NB4 (cell line): ENCODE measurements at regions not wholly inside any gene's neighbourhood (a gene's known extent, or its start where the extent isn't known, plus 50 kb on each side); places are given as distances from the start of the nearest gene placed in this dataset.

Experiments used
- DNase-seq: peaks from one replicate; pipeline ENCODE4 v3.0.0; 2010; ENCODE audit warnings: low read depth
- H3K4me3 ChIP-seq: one replicate; pipeline ENCODE4 v1.5.1; 2011; ENCODE audit warnings: mild to moderate bottlenecking, low read depth, low read length, moderate library complexity
- CTCF ChIP-seq: IDR thresholded peaks from one replicate; pipeline ENCODE4 v1.5.1; 2012; ENCODE audit warnings: low read depth, low read length
- MAX ChIP-seq: IDR thresholded peaks from 2 replicates; pipeline ENCODE4 v1.6.1; 2011; ENCODE audit warnings: low read depth, low read length
- MYC ChIP-seq: IDR thresholded peaks from 2 replicates; pipeline ENCODE4 v1.6.1; 2011; ENCODE audit warnings: low read depth, low read length
- POLR2A ChIP-seq: IDR thresholded peaks from 2 replicates; pipeline ENCODE4 v1.6.1; 2011; ENCODE audit warnings: mild to moderate bottlenecking; ENCODE audit not compliant: insufficient read length; ENCODE audit errors: extremely low read depth

GRCh38 chr2:157182834-157183396 lies 74.6 kb upstream of the GALNT5 start:
- DNase-seq: peak; percentile 18
- TF ChIP-seq POLR2A (no peak), MAX (no peak), MYC (no peak), CTCF (no peak)
- no peak overlapping the region for H3K4me3 ChIP-seq

DNA sequence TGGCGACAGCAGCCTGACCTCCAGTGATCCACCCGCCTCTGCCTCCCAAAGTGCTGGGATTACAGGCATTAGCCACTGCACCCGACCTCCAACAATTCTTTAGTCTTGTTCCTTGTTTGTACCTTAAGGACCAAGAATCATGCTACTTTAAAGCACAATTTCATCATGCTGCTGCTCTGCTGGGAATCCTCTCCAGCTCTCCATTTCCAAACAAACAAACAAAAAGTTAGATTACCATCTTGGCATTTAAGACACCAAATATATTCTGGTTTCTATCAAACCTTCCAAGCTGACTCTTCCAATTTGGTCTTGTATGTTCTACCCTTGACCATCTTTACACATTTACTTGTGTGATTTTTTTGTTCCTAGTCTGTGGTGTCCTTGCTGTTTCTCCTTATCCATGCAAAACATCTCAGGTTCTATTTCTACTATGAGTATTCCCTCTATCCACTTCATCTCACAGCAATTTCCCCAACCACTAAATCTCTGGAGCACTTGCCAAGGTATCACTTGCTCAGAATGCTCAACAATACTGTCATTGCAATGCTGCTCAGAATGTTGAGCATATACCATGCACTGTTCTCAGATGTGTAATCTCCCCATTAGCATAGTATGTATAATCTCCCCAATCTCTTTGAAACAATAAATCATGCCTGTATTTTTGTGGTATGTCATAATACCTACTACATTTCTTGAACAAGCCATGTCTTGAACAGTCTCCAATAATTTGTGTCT lies 73.2 kb upstream of the GALNT5 start:
- H3K4me3 ChIP-seq: no peak overlapping the region
- no peak for TF ChIP-seq MYC
- no peak for TF ChIP-seq MAX
- no peak for TF ChIP-seq POLR2A
- no peak for TF ChIP-seq CTCF
- no peak for DNase-seq

DNA sequence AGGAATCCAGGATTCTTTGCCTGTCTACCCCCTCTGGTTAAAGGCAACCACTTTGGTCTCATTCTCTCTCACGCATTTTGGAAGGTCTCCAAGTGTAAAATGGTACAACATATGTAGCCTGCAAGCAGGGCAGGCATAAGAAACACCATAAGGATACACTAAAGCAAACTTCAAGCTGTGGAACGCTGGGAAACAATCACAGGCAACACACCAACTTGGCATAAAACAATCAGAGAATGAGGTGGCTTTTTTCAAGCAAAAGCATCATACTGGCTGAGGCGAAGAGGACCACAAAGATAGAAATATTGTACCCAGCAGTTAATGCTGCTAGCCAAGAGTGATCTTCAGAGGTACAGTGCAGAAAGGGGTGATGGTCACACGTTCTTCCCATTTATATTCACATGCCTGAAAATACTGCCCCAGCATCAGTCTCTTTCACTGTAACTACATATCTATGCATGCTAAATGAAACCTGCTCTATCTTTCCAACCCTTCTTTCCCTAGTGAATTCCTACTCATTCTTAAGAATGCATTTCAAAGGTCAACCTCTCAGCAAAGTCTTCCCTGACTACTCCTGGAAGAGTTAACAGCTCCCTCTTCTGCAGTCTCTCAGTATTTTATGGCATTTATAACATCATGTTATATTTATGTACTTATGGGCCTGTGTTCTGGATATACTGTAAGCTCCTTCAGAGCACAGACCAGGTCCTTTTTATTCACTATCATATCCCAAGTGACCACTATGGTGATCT lies 71.9 kb upstream of the GALNT5 start:
- DNase-seq: no peak
- TF ChIP-seq POLR2A (no peak), MYC (no peak), MAX (no peak)

GRCh38 chr2:157190151-157190550 lies 67.4 kb upstream of the GALNT5 start:
- no peak for DNase-seq
- TF ChIP-seq MYC: no peak
- no peak for TF ChIP-seq CTCF
- TF ChIP-seq POLR2A: no peak
- TF ChIP-seq MAX: no peak
- no peak overlapping the region for H3K4me3 ChIP-seq

More for the DNA sequence above, 71.9 kb upstream of the GALNT5 start:
- no peak overlapping the region for H3K4me3 ChIP-seq

DNA sequence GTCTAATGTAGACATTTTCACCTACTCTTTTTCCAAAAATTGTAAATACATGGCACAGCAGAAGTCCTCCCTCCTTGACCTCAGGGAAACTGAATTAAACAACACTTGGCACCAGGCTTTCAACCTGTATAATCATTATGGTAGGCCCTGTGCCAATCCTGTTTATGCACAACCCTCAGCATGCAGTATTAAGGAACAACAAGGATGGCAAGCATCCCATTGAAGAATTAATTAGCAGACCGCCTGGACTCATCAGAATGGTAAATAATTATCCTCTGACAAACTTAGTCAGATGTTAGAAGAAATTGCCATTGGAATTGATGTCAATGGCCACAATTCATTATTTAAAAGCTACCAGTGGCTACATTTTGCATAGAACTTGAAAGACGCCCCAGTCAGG lies 66.3 kb upstream of the GALNT5 start:
- no peak for DNase-seq
- no peak overlapping the region for H3K4me3 ChIP-seq
- TF ChIP-seq MAX (no peak), MYC (no peak), CTCF (no peak), POLR2A (no peak)
